ENCODE measurements at regions not wholly inside any gene's neighbourhood (a gene's known extent, or its start where the extent isn't known, plus 50 kb on each side); places are given as distances from the start of the nearest gene placed in this dataset.

GRCh38 chr7:63008366-63008765, 990.3 kb upstream of the ZNF722 start:
- no peaks in the 10 kb centered on the region for H3K36me3 ChIP-seq
- H3K27me3 ChIP-seq, result no peaks in the 10 kb centered on the region
- H3K4me3 ChIP-seq, result no peak overlapping the region
- H3K4me1 ChIP-seq (ENCODE audit: low read depth), result no peaks in the 10 kb centered on the region
- no peaks in the 10 kb centered on the region for H3K9me3 ChIP-seq (ENCODE audit: low read depth)
- TF ChIP-seq CTCF (IDR thresholded peaks at IDR 0.05; ENCODE audit: low read depth, low read length), result no peak
- H3K27ac ChIP-seq, result no peak overlapping the region
- DNase-seq (ENCODE audit: low read depth in 1 of 2, low spot score in 1 of 2), result no peak

- H3K9me3 ChIP-seq (ENCODE audit: low read depth), result no peaks in the 10 kb centered on the region
- H3K4me3 ChIP-seq, result no peak overlapping the region
- no peaks in the 10 kb centered on the region for H3K4me1 ChIP-seq (ENCODE audit: low read depth)
These were observed 988.9 kb upstream of the ZNF722 start for GRCh38 chr7:63009771-63010170.

GRCh38 chr7:63012633-63013183, 985.9 kb upstream of the ZNF722 start:
- no peaks in the 10 kb centered on the region for H3K4me1 ChIP-seq (ENCODE audit: low read depth)
- H3K27me3 ChIP-seq, result no peaks in the 10 kb centered on the region
- TF ChIP-seq CTCF (IDR thresholded peaks at IDR 0.05; ENCODE audit: low read depth, low read length), result no peak
- H3K9me3 ChIP-seq (ENCODE audit: low read depth), result no peaks in the 10 kb centered on the region
- H3K36me3 ChIP-seq, result no peaks in the 10 kb centered on the region
- no peak overlapping the region for H3K4me3 ChIP-seq
- no peak for DNase-seq (ENCODE audit: low read depth in 1 of 2, low spot score in 1 of 2)
- H3K27ac ChIP-seq, result no peak overlapping the region

More at GRCh38 chr7:63009771-63010170, 988.9 kb upstream of the ZNF722 start:
- TF ChIP-seq CTCF (IDR thresholded peaks at IDR 0.05; ENCODE audit: low read depth, low read length), result no peak
- no peak for DNase-seq (ENCODE audit: low read depth in 1 of 2, low spot score in 1 of 2)
- Histone ChIP-seq H3K27me3 (no peaks in the 10 kb centered on the region), H3K27ac (no peak overlapping the region), H3K36me3 (no peaks in the 10 kb centered on the region)

- H3K27ac ChIP-seq, result no peak overlapping the region
- H3K4me3 ChIP-seq, result no peak overlapping the region
- no peaks in the 10 kb centered on the region for H3K36me3 ChIP-seq
- no peaks in the 10 kb centered on the region for H3K27me3 ChIP-seq
- no peak for TF ChIP-seq CTCF (IDR thresholded peaks at IDR 0.05; ENCODE audit: low read depth, low read length)
- no peaks in the 10 kb centered on the region for H3K4me1 ChIP-seq (ENCODE audit: low read depth)
- no peaks in the 10 kb centered on the region for H3K9me3 ChIP-seq (ENCODE audit: low read depth)
- DNase-seq (ENCODE audit: low read depth in 1 of 2, low spot score in 1 of 2), result no peak
These were observed 983.9 kb upstream of the ZNF722 start for GRCh38 chr7:63014792-63015191.

- no peak overlapping the region for H3K27ac ChIP-seq
- peaks cover 3% of the 10 kb centered on the region for H3K9me3 ChIP-seq (ENCODE audit: low read depth)
- DNase-seq (ENCODE audit: low read depth in 1 of 2, low spot score in 1 of 2), result no peak
- H3K4me3 ChIP-seq, result no peak overlapping the region
- TF ChIP-seq CTCF (IDR thresholded peaks at IDR 0.05; ENCODE audit: low read depth, low read length), result no peak
- no peaks in the 10 kb centered on the region for H3K4me1 ChIP-seq (ENCODE audit: low read depth)
- no peaks in the 10 kb centered on the region for H3K36me3 ChIP-seq
- no peaks in the 10 kb centered on the region for H3K27me3 ChIP-seq
These were observed 975.4 kb upstream of the ZNF722 start for GRCh38 chr7:63023182-63023787.

Measured in cardiac muscle cell (in vitro differentiated cells and primary cell).